Epithelial cell of proximal tubule (primary cell): ENCODE measurements at regions not wholly inside any gene's neighbourhood (a gene's known extent, or its start where the extent isn't known, plus 50 kb on each side); places are given as distances from the start of the nearest gene placed in this dataset.
"Not testable (repeated sequence)": the region's sequence is repeated elsewhere in the genome, so short reads cannot be mapped to it uniquely, and the experiment has no call there.

Experiments used
- DNase-seq: peaks from one replicate; pipeline ENCODE4 v3.0.0-alpha.2; 2011; ENCODE audit warnings: low read depth
- H3K4me3 ChIP-seq: 2 replicates; pipeline ENCODE4 v1.5.1; 2011; ENCODE audit warnings: low read depth, mild to moderate bottlenecking, low read length
- CTCF ChIP-seq: conservative IDR thresholded peaks from 2 replicates; pipeline ENCODE4 v1.5.1; 2012; ENCODE audit warnings: low read depth, mild to moderate bottlenecking, low read length

- H3K4me3 ChIP-seq: no peak overlapping the region
- DNase-seq: no peak
- no peak for TF ChIP-seq CTCF
Measured at GRCh38 chr11:45000918-45001317, 50.2 kb upstream of the TP53I11 start.

- H3K4me3 ChIP-seq: no peak overlapping the region
- no peak for DNase-seq
- TF ChIP-seq CTCF: no peak
Measured at GRCh38 chr11:45001466-45002165, 50.9 kb upstream of the TP53I11 start.

GRCh38 chr11:45005106-45005505 lies 54.4 kb upstream of the TP53I11 start:
- TF ChIP-seq CTCF: no peak
- no peak for DNase-seq
- no peak overlapping the region for H3K4me3 ChIP-seq

GRCh38 chr11:45007011-45007410 lies 56.3 kb upstream of the TP53I11 start:
- no peak for TF ChIP-seq CTCF
- no peak overlapping the region for H3K4me3 ChIP-seq
- no peak for DNase-seq

- not testable (repeated sequence) for H3K4me3 ChIP-seq, DNase-seq
Measured at GRCh38 chr11:45015983-45016382, 65.3 kb upstream of the TP53I11 start.

- H3K4me3 ChIP-seq: not testable (repeated sequence)
- DNase-seq: peak; percentile 29
Measured at GRCh38 chr11:45016446-45016845, 65.8 kb upstream of the TP53I11 start.

GRCh38 chr11:45017329-45017728 lies 66.6 kb upstream of the TP53I11 start:
- DNase-seq: no peak
- H3K4me3 ChIP-seq: no peak overlapping the region
- TF ChIP-seq CTCF: peak; percentile 36

GRCh38 chr11:45021001-45021400 lies 70.3 kb upstream of the TP53I11 start:
- TF ChIP-seq CTCF: no peak
- DNase-seq: no peak
- H3K4me3 ChIP-seq: no peak overlapping the region
